ENCODE measurements at regions not wholly inside any gene's neighbourhood (a gene's known extent, or its start where the extent isn't known, plus 50 kb on each side); places are given as distances from the start of the nearest gene placed in this dataset.

DNA sequence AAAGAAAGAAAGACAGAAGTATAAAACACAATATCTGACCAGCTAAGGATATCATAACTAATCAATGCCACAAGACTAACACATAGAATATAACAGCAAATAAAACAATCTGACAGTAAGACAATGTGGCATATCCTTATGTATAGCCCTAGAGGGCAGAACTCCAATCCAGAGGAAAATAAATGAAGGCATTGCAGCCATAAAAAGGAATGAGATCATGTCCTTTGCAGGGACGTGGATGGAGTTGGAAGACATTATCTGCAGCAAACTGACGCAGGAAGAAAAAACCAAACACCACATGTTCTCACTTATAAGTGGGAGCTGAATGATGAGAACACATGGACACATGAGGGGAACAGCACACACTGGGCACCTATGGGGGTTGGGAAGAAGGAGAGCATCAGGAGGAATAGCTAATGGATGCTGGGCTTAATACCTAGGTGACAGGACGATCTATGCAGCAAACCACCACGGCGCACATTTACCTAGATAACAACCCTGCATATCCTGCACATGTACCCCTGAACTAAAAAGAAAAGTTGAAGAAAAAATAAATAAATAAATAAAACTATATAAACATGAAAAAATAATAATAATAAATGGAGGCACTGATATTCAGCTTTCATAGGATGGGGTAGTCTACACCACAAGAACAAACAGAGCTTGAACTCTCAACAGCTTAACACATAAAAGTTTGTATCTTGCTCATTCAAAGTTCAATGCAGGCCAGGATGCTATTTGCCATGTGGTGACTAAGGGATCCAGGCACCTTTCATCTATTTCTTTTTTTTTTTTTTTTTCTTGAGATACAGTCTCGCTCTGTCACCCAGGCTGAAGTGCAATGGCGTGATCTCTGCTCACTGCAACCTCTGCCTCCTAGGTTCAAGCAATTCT is 66.1 kb upstream of the KAT6B start:
- H3K36me3 ChIP-seq (ENCODE audit: insufficient read depth, low read length) = no peaks in the 10 kb centered on the region
- no peaks in the 10 kb centered on the region for H3K79me2 ChIP-seq (ENCODE audit: low read length)
- DNase-seq = no peak
- no peak overlapping the region for H3K4me3 ChIP-seq (ENCODE audit: low read length)
- H3K9me2 ChIP-seq (replicated peaks; ENCODE audit: insufficient read depth, low read length) = no peaks in the 10 kb centered on the region
- no peak overlapping the region for H3K27ac ChIP-seq (ENCODE audit: low read length)
- H3K4me1 ChIP-seq (ENCODE audit: low read length) = peaks cover 4% of the 10 kb centered on the region; the same call in 1 of the 2 replicates
- H3K27me3 ChIP-seq (ENCODE audit: low read length) = no peaks in the 10 kb centered on the region
- no peak overlapping the region for H3K4me2 ChIP-seq (ENCODE audit: low read depth, low read length, poor library complexity, severe bottlenecking)
- no peak overlapping the region for H2AFZ ChIP-seq (ENCODE audit: low read length)
- H4K20me1 ChIP-seq (ENCODE audit: insufficient read depth, low read depth, low read length) = no peaks in the 10 kb centered on the region
- no peaks in the 10 kb centered on the region for H3K9me3 ChIP-seq (ENCODE audit: low read length)
- no peak overlapping the region for H3K9ac ChIP-seq (ENCODE audit: low read length)

DNA sequence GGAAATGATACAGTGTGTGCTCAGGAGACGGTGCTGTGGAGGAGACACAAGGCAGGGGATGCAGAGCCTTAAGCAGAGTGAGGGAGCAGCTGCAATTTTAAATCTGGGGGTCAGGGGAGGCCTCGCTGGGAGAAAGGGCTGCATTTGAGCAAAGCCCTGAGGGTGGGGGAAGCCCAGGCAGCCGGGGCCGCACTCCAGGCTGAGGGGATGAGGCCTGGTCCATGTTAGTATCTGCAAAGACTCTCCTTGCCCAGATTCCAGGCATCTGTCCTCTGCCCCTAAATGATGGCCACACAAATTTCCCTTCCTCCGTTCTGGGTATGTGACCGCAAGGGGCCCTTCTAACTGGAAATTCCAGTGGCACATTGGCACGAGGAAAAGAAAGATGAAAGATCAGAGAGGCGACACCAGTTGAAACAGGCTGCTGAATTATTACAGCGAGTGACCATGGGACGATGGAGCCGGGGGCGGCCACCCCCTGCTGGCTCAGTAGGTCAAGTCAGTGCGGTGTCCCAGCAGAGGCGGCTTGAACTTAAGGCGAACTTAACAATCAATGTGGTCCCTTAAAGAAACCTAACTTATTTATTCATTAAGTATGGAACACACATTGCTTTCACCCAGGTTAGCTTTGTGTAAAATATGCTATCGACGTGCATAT is 62.3 kb upstream of the KAT6B start:
- no peak for DNase-seq
- no peak overlapping the region for H3K4me2 ChIP-seq (ENCODE audit: low read depth, low read length, poor library complexity, severe bottlenecking)
- H3K4me1 ChIP-seq (ENCODE audit: low read length) = no peaks in the 10 kb centered on the region; the same call in 1 of the 2 replicates
- no peaks in the 10 kb centered on the region for H3K9me2 ChIP-seq (replicated peaks; ENCODE audit: insufficient read depth, low read length)
- H3K9ac ChIP-seq (ENCODE audit: low read length) = no peak overlapping the region
- H3K4me3 ChIP-seq (ENCODE audit: low read length) = no peak overlapping the region
- no peaks in the 10 kb centered on the region for H3K79me2 ChIP-seq (ENCODE audit: low read length)
- no peaks in the 10 kb centered on the region for H4K20me1 ChIP-seq (ENCODE audit: insufficient read depth, low read depth, low read length)
- H3K27ac ChIP-seq (ENCODE audit: low read length) = no peak overlapping the region
- H3K9me3 ChIP-seq (ENCODE audit: low read length) = no peaks in the 10 kb centered on the region
- no peak overlapping the region for H2AFZ ChIP-seq (ENCODE audit: low read length)
- H3K36me3 ChIP-seq (ENCODE audit: insufficient read depth, low read length) = no peaks in the 10 kb centered on the region
- H3K27me3 ChIP-seq (ENCODE audit: low read length) = no peaks in the 10 kb centered on the region

DNA sequence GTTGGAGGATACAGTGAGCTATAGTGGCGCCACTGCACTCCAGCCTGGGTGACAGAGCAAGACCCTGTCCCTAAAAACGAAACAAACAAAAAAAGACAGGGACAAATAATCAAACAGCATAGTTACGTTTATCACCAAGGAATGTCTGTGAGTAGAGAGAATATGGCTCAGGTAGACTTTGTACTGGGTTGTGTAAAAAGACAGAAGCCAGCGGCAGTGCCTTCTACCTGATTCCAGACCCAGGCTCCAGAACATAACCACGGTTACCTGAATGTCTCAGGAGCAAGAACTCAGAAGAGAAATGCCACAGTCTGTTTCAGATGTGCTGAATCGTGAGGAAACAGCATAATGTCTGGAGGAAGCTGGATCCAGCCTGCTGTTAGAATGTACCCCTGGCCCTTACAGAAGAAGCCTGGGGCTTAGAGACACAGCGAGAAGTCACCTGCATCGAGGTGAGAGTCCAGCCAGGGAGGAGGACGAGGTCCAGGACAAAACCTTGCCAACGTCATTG is 60.9 kb upstream of the KAT6B start:
- Histone ChIP-seq H3K9me2 (replicated peaks; ENCODE audit: insufficient read depth, low read length) (no peaks in the 10 kb centered on the region), H3K27ac (ENCODE audit: low read length) (no peak overlapping the region), H3K4me1 (ENCODE audit: low read length) (peaks cover 4% of the 10 kb centered on the region), H3K9ac (ENCODE audit: low read length) (no peak overlapping the region), H4K20me1 (ENCODE audit: insufficient read depth, low read depth, low read length) (no peaks in the 10 kb centered on the region), H3K4me2 (ENCODE audit: low read depth, low read length, poor library complexity, severe bottlenecking) (no peak overlapping the region), H2AFZ (ENCODE audit: low read length) (no peak overlapping the region), H3K9me3 (ENCODE audit: low read length) (no peaks in the 10 kb centered on the region), H3K36me3 (ENCODE audit: insufficient read depth, low read length) (no peaks in the 10 kb centered on the region), H3K27me3 (ENCODE audit: low read length) (no peaks in the 10 kb centered on the region), H3K79me2 (ENCODE audit: low read length) (no peaks in the 10 kb centered on the region), H3K4me3 (ENCODE audit: low read length) (no peak overlapping the region)
- no peak for DNase-seq

DNA sequence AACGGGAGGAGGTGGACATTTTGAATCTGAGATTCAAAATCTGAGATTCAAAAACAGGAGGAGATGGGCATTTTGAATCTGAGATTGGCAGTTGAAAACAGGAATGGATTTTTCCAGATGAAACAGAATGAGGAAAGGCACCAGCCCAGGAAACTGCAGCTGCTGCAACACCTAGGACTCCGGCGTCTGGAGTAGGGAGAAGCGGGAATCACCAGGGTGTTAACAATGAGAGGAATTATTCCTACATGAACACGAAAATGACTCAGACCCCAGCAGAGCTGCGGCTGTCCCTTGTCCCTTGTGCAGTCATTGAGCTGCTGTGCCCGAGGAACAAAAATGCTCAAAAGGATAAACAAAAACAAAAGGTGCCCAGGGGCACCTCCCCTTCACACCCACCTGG is 59.9 kb upstream of the KAT6B start:
- Histone ChIP-seq H2AFZ (ENCODE audit: low read length) (no peak overlapping the region), H3K4me3 (ENCODE audit: low read length) (no peak overlapping the region), H3K4me1 (ENCODE audit: low read length) (peaks cover 13% of the 10 kb centered on the region), H3K9ac (ENCODE audit: low read length) (no peak overlapping the region), H4K20me1 (ENCODE audit: insufficient read depth, low read depth, low read length) (no peaks in the 10 kb centered on the region), H3K27me3 (ENCODE audit: low read length) (no peaks in the 10 kb centered on the region), H3K79me2 (ENCODE audit: low read length) (no peaks in the 10 kb centered on the region), H3K27ac (ENCODE audit: low read length) (no peak overlapping the region), H3K36me3 (ENCODE audit: insufficient read depth, low read length) (no peaks in the 10 kb centered on the region), H3K9me3 (ENCODE audit: low read length) (no peaks in the 10 kb centered on the region), H3K4me2 (ENCODE audit: low read depth, low read length, poor library complexity, severe bottlenecking) (no peak overlapping the region), H3K9me2 (replicated peaks; ENCODE audit: insufficient read depth, low read length) (no peaks in the 10 kb centered on the region)
- no peak for DNase-seq

DNA sequence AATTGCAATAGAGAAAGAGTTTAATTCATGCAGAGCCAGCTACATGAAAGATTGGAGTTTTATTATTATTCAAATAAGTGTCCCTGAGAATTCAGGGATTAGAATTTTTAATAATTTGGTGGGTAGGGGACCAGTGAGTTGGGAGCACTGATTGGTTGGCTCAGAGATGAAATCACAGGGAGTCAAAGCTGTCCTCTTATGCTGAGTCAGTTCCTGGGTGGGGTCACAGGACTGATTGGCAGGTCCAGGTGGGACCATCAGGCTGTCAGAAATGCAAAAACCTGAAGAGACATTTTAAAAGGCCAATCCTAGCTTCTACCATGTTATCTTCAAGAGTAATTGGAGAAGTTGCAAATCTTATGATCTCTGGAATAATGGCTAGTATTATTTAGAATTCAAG is 56.0 kb upstream of the KAT6B start:
- Histone ChIP-seq H3K36me3 (ENCODE audit: insufficient read depth, low read length) (no peaks in the 10 kb centered on the region), H2AFZ (ENCODE audit: low read length) (peak overlapping the region; percentile 93), H3K79me2 (ENCODE audit: low read length) (no peaks in the 10 kb centered on the region), H3K9ac (ENCODE audit: low read length) (no peak overlapping the region), H4K20me1 (ENCODE audit: insufficient read depth, low read depth, low read length) (no peaks in the 10 kb centered on the region), H3K9me3 (ENCODE audit: low read length) (no peaks in the 10 kb centered on the region), H3K4me2 (ENCODE audit: low read depth, low read length, poor library complexity, severe bottlenecking) (peak overlapping the region; percentile 39), H3K4me1 (ENCODE audit: low read length) (peaks cover 13% of the 10 kb centered on the region), H3K27ac (ENCODE audit: low read length) (peak overlapping the region; percentile 57), H3K27me3 (ENCODE audit: low read length) (no peaks in the 10 kb centered on the region), H3K9me2 (replicated peaks; ENCODE audit: insufficient read depth, low read length) (no peaks in the 10 kb centered on the region), H3K4me3 (ENCODE audit: low read length) (no peak overlapping the region)
- DNase-seq = peak; percentile 68

DNA sequence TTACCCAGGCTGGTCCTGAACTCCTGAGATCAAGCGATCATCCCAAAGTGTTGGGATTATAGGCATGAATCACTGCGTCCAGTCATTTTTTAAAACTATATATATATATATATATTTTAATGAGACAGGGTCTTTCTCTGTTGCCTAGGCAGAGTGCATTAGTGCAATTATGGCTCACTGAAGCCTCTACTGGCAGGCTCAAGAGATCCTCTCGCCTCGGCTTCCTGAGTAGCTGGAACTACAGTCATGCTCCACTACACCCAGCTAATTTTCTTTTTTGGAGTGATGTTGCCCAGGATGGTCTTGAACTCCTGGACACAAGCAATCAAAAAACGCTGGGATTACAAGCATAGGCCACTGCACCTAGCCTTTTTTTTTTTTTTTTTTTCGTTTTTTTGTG is 55.3 kb upstream of the KAT6B start:
- Histone ChIP-seq H3K9me2 (replicated peaks; ENCODE audit: insufficient read depth, low read length) (no peaks in the 10 kb centered on the region), H3K4me3 (ENCODE audit: low read length) (no peak overlapping the region), H3K27me3 (ENCODE audit: low read length) (no peaks in the 10 kb centered on the region), H4K20me1 (ENCODE audit: insufficient read depth, low read depth, low read length) (no peaks in the 10 kb centered on the region), H3K4me1 (ENCODE audit: low read length) (peaks cover 13% of the 10 kb centered on the region), H3K79me2 (ENCODE audit: low read length) (no peaks in the 10 kb centered on the region), H3K4me2 (ENCODE audit: low read depth, low read length, poor library complexity, severe bottlenecking) (peak overlapping the region; percentile 39), H2AFZ (ENCODE audit: low read length) (peak overlapping the region; percentile 58; the same call in 1 of the 2 replicates), H3K9me3 (ENCODE audit: low read length) (no peaks in the 10 kb centered on the region), H3K36me3 (ENCODE audit: insufficient read depth, low read length) (no peaks in the 10 kb centered on the region), H3K27ac (ENCODE audit: low read length) (peak overlapping the region; percentile 57), H3K9ac (ENCODE audit: low read length) (no peak overlapping the region)
- peak; percentile 66 for DNase-seq

DNA sequence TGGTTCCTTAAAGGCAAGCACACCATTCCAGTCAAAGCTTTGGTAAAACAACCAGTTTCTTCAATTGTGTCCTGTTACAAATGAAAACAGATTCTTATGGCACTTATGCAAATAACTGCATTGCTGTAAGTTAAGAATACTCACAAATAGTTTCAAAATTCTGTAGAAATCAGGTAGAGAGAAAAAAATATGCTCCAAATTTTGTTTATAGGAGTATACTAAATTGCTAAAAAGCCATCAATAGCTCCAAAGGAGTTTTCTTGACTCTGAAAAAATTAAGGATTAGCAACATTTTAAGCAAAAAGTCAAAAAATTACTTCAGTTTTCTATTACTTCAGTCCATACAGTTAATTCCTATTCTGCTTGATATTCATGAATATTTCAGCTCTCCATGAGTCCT is 51.3 kb upstream of the KAT6B start:
- no peaks in the 10 kb centered on the region for H3K79me2 ChIP-seq (ENCODE audit: low read length)
- H3K9ac ChIP-seq (ENCODE audit: low read length) = no peak overlapping the region
- H3K9me3 ChIP-seq (ENCODE audit: low read length) = no peaks in the 10 kb centered on the region
- no peak overlapping the region for H2AFZ ChIP-seq (ENCODE audit: low read length)
- H3K27ac ChIP-seq (ENCODE audit: low read length) = no peak overlapping the region
- DNase-seq = no peak
- H4K20me1 ChIP-seq (ENCODE audit: insufficient read depth, low read depth, low read length) = no peaks in the 10 kb centered on the region
- H3K4me3 ChIP-seq (ENCODE audit: low read length) = no peak overlapping the region
- H3K27me3 ChIP-seq (ENCODE audit: low read length) = no peaks in the 10 kb centered on the region
- H3K36me3 ChIP-seq (ENCODE audit: insufficient read depth, low read length) = no peaks in the 10 kb centered on the region
- H3K4me2 ChIP-seq (ENCODE audit: low read depth, low read length, poor library complexity, severe bottlenecking) = no peak overlapping the region
- H3K9me2 ChIP-seq (replicated peaks; ENCODE audit: insufficient read depth, low read length) = no peaks in the 10 kb centered on the region
- peaks cover 13% of the 10 kb centered on the region for H3K4me1 ChIP-seq (ENCODE audit: low read length)

Measured in Karpas-422 (cell line).